RKO (cell line): ENCODE measurements at regions not wholly inside any gene's neighbourhood (a gene's known extent, or its start where the extent isn't known, plus 50 kb on each side); places are given as distances from the start of the nearest gene placed in this dataset.
"Not testable (repeated sequence)": the region's sequence is repeated elsewhere in the genome, so short reads cannot be mapped to it uniquely, and the experiment has no call there.

Experiments
- DNase-seq: peaks from one replicate; pipeline ENCODE4 v3.0.0-alpha.2; 2016; ENCODE audit warnings: low spot score

- no peak for DNase-seq
These were observed 610.0 kb upstream of the LMO3 start for GRCh38 chr12:17215759-17216570.

- no peak for DNase-seq
These were observed 609.0 kb upstream of the LMO3 start for GRCh38 chr12:17214929-17215328.

GRCh38 chr12:17206553-17206952, 600.6 kb upstream of the LMO3 start:
- no peak for DNase-seq

GRCh38 chr12:17204289-17205054, 598.5 kb upstream of the LMO3 start:
- DNase-seq, result no peak

- no peak for DNase-seq
These were observed 597.5 kb upstream of the LMO3 start for GRCh38 chr12:17203497-17203896.

GRCh38 chr12:17197971-17198370, 592.0 kb upstream of the LMO3 start:
- DNase-seq, result no peak

GRCh38 chr12:17192721-17193120, 586.8 kb upstream of the LMO3 start:
- no peak for DNase-seq

GRCh38 chr12:17169726-17170471, 563.9 kb upstream of the LMO3 start:
- DNase-seq, result no peak

GRCh38 chr12:17159506-17160300, 553.7 kb upstream of the LMO3 start:
- DNase-seq, result no peak

- no peak for DNase-seq
These were observed 552.2 kb upstream of the LMO3 start for GRCh38 chr12:17158201-17158600.

- no peak for DNase-seq
These were observed 546.0 kb upstream of the LMO3 start for GRCh38 chr12:17151917-17152316.

GRCh38 chr12:17148706-17149105, 542.7 kb upstream of the LMO3 start:
- no peak for DNase-seq

GRCh38 chr12:17142856-17143255, 536.9 kb upstream of the LMO3 start:
- DNase-seq, result no peak

GRCh38 chr12:17139931-17140330, 534.0 kb upstream of the LMO3 start:
- no peak for DNase-seq

GRCh38 chr12:17137396-17137795, 531.4 kb upstream of the LMO3 start:
- DNase-seq, result no peak

- no peak for DNase-seq
These were observed 528.4 kb upstream of the LMO3 start for GRCh38 chr12:17134315-17134714.

- DNase-seq, result no peak
These were observed 526.4 kb upstream of the LMO3 start for GRCh38 chr12:17132336-17132735.

GRCh38 chr12:17116538-17116937, 510.6 kb upstream of the LMO3 start:
- DNase-seq, result not testable (repeated sequence)

- DNase-seq, result no peak
These were observed 504.4 kb upstream of the LMO3 start for GRCh38 chr12:17110316-17110715.

GRCh38 chr12:17108877-17109541, 503.0 kb upstream of the LMO3 start:
- DNase-seq, result peak; percentile 24

GRCh38 chr12:17104801-17105200, 498.8 kb upstream of the LMO3 start:
- DNase-seq, result no peak
